HFFc6 (cell line): ENCODE measurements at regions not wholly inside any gene's neighbourhood (a gene's known extent, or its start where the extent isn't known, plus 50 kb on each side); places are given as distances from the start of the nearest gene placed in this dataset.

Experiments
- DNase-seq: peaks from one replicate; pipeline ENCODE4 v3.0.0-alpha.2; 2018
- H3K27ac Mint-ChIP-seq: 2 replicates; pipeline ENCODE4 v1.8.0; 2020; ENCODE audit warnings: mild to moderate bottlenecking, mixed read lengths
- H3K27me3 Mint-ChIP-seq: 2 replicates; pipeline ENCODE4 v1.8.0; 2021; ENCODE audit warnings: mild to moderate bottlenecking, moderate library complexity, mixed read lengths; ENCODE audit not compliant: insufficient read depth
- H3K36me3 Mint-ChIP-seq: 2 replicates; pipeline ENCODE4 v1.8.0; 2021; ENCODE audit warnings: low read depth, mixed read lengths
- H3K4me1 Mint-ChIP-seq: 2 replicates; pipeline ENCODE4 v1.8.0; 2020; ENCODE audit warnings: low read depth, mixed read lengths
- H3K4me3 Mint-ChIP-seq: 2 replicates; pipeline ENCODE4 v1.8.0; 2020; ENCODE audit warnings: mild to moderate bottlenecking, moderate library complexity, mixed read lengths
- H3K9me3 Mint-ChIP-seq: 2 replicates; pipeline ENCODE4 v1.8.0; 2020; ENCODE audit warnings: mild to moderate bottlenecking, mixed read lengths
- TF ChIP-seq, protein P1 (sequence below): fragments of 200-600 bp; sonication (generic); IDR thresholded peaks from 2 replicates; pipeline ENCODE4 v1.5.0; 2021; ENCODE audit warnings: antibody characterized with exemption, mild to moderate bottlenecking

DNA sequence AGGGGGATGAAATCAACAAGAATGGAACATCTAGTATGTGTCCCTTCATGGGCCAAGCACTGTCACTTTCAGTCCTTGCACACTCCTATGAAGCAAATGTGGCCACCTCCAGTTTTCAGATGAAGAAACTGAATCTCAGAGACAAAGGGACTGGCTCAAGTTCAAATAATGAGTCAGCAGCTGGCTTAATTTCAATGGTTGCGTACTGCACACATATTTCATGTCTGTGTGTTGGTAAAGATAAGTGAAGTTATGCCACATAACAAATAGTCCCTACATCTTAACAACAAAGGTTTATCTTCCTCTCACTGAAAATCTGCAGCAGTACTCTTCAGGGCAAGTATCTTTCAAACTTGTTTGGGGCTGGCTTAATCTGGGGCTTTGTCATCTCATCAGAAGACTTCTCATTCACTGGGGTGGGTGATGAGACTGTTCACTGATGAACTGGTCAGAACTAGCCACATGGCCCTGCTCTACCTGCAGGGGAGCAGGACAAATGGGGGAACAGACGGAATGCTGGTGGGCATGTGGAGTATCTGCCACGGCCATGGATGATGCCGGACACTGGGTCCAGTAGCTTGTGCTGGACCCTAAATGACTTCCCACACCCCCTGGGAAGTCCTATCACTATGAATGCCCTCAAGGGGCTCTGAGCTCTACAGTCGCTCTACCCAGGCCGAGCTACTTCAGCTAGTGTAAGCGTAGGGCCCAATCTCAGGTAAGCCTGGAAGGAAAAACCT lies 263.2 kb downstream of the CYP26B1 start:
- Mint-ChIP-seq H3K27ac (peak overlapping the region; percentile 22; the same call in 1 of the 2 replicates), H3K4me3 (peak overlapping the region; percentile 52)

DNA sequence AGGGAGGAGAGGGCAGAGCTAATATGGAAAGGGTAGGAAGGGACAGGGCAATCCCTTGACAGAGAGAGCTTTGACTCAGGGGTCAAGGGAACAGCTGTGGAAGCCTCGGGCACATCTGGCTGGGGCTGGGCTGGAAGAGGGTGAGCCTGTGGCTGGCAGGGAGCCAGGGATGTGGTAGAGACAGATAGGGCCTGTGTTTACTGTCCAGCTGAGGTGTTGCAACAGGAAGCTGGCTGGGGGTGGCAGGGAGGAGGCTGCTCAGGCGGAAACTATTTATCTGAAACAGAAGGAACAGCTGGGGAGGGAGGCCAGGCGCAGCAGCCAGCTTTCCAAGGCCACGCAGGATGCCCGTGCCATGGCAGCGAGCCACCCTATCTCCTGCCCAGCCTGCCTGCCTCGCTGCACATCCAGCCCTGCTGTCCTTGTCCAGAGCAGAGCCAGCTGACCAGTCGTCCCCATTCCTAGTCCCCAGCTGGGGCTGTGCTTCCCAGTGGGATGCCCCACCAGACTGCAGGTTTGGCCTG lies 264.7 kb downstream of the CYP26B1 start:
- Mint-ChIP-seq H3K27ac (peak overlapping the region; percentile 55; the same call in 1 of the 2 replicates), H3K4me1 (peaks cover 65% of the 10 kb centered on the region), H3K9me3 (peaks cover 28% of the 10 kb centered on the region), H3K4me3 (peak overlapping the region; percentile 20), H3K27me3 (no peaks in the 10 kb centered on the region; the same call in 1 of the 2 replicates), H3K36me3 (peaks cover 26% of the 10 kb centered on the region)
- peak; percentile 80 for DNase-seq
- TF ChIP-seq, protein P1, sequence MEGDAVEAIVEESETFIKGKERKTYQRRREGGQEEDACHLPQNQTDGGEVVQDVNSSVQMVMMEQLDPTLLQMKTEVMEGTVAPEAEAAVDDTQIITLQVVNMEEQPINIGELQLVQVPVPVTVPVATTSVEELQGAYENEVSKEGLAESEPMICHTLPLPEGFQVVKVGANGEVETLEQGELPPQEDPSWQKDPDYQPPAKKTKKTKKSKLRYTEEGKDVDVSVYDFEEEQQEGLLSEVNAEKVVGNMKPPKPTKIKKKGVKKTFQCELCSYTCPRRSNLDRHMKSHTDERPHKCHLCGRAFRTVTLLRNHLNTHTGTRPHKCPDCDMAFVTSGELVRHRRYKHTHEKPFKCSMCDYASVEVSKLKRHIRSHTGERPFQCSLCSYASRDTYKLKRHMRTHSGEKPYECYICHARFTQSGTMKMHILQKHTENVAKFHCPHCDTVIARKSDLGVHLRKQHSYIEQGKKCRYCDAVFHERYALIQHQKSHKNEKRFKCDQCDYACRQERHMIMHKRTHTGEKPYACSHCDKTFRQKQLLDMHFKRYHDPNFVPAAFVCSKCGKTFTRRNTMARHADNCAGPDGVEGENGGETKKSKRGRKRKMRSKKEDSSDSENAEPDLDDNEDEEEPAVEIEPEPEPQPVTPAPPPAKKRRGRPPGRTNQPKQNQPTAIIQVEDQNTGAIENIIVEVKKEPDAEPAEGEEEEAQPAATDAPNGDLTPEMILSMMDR = no peak

More for the DNA sequence above, 263.2 kb downstream of the CYP26B1 start:
- no peaks in the 10 kb centered on the region; the same call in none of the 2 replicates for H3K27me3 Mint-ChIP-seq
- peaks cover 26% of the 10 kb centered on the region for H3K36me3 Mint-ChIP-seq
- H3K4me1 Mint-ChIP-seq = peaks cover 74% of the 10 kb centered on the region
- TF ChIP-seq, protein P1 = no peak
- H3K9me3 Mint-ChIP-seq = peaks cover 28% of the 10 kb centered on the region
- peak; percentile 59 for DNase-seq

DNA sequence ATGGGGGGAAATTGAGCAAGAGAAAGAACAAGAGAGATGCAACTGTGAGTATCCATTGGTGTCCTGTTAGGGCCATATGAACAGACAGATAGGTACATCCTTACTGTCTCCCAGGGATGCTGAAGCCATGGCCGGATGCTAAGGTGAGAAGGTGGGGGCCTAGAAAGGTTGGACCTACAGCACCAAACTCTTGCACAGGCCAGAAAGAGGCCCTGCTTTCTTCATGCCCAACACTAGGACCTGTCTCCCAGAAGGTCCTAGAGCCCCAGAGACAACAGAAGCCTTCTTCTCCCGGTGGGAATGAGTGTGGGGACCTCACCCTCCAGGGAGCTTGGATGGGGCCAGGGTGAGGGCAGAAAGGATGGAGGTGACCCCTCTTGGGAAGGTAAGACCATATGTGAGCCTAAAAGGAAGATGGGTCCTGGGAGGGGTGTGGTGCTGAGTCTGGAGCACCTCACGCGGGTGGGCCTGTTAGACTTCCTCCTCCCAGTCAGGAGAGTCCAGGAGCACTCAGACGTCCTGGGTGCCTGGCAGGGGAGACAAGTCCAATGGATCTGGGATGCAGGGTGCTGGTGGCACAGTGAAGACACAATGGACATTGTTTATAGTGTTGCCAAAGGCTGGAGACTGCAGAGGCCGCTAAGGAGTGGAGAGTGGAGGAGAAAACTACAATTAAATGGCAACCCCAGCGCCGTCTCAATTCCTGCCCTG lies 265.3 kb downstream of the CYP26B1 start:
- TF ChIP-seq, protein P1 = no peak
- peaks cover 28% of the 10 kb centered on the region for H3K9me3 Mint-ChIP-seq
- no peaks in the 10 kb centered on the region; the same call in 1 of the 2 replicates for H3K27me3 Mint-ChIP-seq
- H3K4me3 Mint-ChIP-seq = no peak overlapping the region; the same call in 1 of the 2 replicates
- H3K36me3 Mint-ChIP-seq = peaks cover 26% of the 10 kb centered on the region
- peak overlapping the region; percentile 86; the same call in 1 of the 2 replicates for H3K27ac Mint-ChIP-seq
- H3K4me1 Mint-ChIP-seq = peaks cover 64% of the 10 kb centered on the region
- no peak for DNase-seq

DNA sequence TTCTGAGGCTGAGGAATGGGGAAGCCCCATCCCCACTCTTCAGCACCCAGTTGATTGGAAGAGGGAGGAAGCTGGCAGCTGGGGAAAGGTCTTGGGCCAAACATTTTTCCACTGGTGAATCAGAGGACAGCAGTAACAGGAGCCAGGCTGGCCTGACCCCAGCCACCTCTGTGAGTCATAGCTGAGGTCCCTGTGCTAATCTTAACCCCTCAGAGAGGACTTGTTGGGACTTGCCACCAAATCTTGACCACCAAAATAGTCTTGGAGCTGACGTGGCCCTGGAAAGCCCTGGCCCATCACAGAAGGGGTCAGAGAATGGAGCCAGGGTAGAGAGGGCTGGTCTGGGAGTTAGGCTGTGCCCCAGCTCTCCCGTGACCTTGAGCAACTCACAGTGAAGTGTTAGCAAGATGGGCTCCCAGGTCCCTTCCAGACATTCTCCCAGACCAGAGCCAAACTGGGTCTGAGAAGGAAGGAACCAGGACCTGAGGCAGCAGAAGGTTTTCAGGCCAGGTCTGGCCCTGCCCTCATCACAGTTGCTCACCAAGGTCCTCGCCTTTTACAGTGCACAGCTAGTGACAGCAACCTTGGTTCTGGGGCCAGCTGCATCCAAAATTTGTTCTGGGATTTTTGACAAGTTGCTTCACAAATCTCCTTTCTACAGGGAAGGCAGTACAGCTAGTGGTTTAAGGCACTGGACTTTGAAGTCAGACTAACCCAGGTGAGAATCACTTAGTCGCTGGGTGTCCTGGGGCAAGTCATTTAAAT lies 266.6 kb downstream of the CYP26B1 start:
- H3K9me3 Mint-ChIP-seq = peaks cover 18% of the 10 kb centered on the region
- peak; percentile 62 for DNase-seq
- no peaks in the 10 kb centered on the region; the same call in 1 of the 2 replicates for H3K27me3 Mint-ChIP-seq
- H3K4me1 Mint-ChIP-seq = peaks cover 69% of the 10 kb centered on the region
- peak overlapping the region; percentile 86 for H3K27ac Mint-ChIP-seq
- no peak overlapping the region; the same call in 1 of the 2 replicates for H3K4me3 Mint-ChIP-seq
- peaks cover 19% of the 10 kb centered on the region for H3K36me3 Mint-ChIP-seq
- TF ChIP-seq, protein P1 = no peak

DNA sequence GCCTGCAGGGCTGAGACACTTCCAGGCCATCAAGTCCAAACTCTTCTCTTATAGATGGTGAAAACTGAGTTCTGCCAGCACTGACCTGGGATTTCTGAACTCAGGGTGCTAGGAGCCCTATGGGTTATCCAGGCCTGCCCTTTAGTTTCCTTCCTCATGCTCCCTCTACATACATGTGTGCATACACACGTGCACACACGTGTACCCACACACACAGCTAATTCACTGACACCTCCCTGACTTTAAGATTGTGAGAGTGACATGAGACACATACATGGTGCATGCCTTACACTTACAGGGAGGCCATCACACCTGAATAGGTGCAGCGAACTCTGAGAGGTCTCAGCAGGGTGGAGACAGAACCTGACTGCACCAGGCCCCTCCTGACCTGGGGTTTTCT lies 267.4 kb downstream of the CYP26B1 start:
- no peaks in the 10 kb centered on the region; the same call in 1 of the 2 replicates for H3K27me3 Mint-ChIP-seq
- H3K4me1 Mint-ChIP-seq = peaks cover 69% of the 10 kb centered on the region

More for the DNA sequence above, 267.4 kb downstream of the CYP26B1 start:
- TF ChIP-seq, protein P1 = no peak
- H3K4me3 Mint-ChIP-seq = no peak overlapping the region
- peaks cover 12% of the 10 kb centered on the region for H3K36me3 Mint-ChIP-seq
- peaks cover 11% of the 10 kb centered on the region for H3K9me3 Mint-ChIP-seq
- DNase-seq = no peak
- peak overlapping the region; percentile 86 for H3K27ac Mint-ChIP-seq
